GM20000 (cell line): ENCODE measurements at regions not wholly inside any gene's neighbourhood (a gene's known extent, or its start where the extent isn't known, plus 50 kb on each side); places are given as distances from the start of the nearest gene placed in this dataset.

Experiments
- DNase-seq: peaks from one replicate; pipeline ENCODE4 v3.0.0; 2012; ENCODE audit warnings: low spot score
- CTCF ChIP-seq: IDR thresholded peaks from 2 replicates; pipeline ENCODE4 v1.5.1; 2012; ENCODE audit warnings: mild to moderate bottlenecking, control low read depth; ENCODE audit errors: extremely low read depth, missing control alignments

- no peak for DNase-seq
- TF ChIP-seq CTCF = no peak
These were observed 145.6 kb downstream of the GDAP2 start for GRCh38 chr1:117783606-117784396.

- no peak for DNase-seq
- no peak for TF ChIP-seq CTCF
These were observed 141.4 kb downstream of the GDAP2 start for GRCh38 chr1:117788014-117788413.

- DNase-seq = no peak
- TF ChIP-seq CTCF = no peak
These were observed 136.0 kb downstream of the GDAP2 start for GRCh38 chr1:117793413-117793812.

DNA sequence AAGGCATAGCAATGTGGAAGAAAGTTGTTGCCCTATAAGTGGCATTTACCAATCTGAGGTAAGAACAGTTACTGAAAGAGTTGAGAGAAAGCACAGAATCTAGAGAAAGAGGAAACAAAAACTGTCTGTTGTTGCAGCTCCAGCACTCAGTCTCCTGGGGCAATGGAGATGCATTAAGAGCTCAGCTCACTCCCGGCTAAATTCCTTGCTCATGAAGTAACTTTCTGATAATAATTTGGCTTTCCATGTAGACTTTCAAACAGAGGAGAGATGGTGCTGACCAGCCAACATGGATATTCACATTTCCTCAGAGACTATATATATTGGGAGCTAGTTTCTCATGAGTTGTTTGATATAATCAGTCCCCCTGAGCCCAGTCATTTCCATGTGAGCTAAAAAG lies 135.3 kb downstream of the GDAP2 start:
- TF ChIP-seq CTCF = no peak
- DNase-seq = no peak

DNA sequence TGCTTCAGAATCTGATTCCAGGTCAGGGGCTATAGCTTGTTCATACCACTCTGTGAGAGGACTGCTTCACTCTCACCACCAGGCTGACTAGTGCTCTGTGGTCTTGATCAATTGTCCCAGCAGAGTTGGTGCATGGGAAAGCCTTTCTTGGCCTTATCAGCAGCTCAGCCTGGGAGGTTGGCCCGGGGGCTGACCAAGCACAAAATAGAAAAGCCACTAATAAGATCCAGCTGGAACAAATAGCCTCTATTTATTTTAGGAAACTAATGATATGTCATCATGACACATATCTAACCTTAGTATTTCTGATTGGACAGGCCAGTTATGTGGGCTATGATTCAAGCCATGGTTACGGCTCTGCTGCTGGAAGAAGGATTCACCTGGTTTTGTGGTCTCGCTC lies 134.2 kb downstream of the GDAP2 start:
- no peak for TF ChIP-seq CTCF
- DNase-seq = no peak

GRCh38 chr1:117795792-117796191 lies 133.6 kb downstream of the GDAP2 start:
- no peak for TF ChIP-seq CTCF
- no peak for DNase-seq

DNA sequence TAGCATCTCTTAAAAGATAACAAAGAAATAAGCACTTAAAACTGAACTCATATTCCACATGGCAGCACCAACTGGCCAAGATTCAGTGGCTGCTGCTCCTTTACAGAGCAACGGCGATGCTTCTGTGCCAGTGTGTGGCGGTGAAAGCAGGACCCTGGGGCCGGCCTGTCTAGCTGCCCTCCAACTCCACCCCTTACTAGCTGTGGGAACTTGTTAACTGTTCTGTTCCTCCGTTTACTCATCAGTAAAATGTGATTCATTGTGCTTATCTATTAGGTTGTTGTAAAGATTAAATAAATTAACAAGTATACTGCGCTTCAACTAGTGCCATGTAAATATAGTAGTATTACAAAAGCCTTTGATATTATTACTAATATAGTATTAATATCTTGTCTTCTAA lies 133.2 kb downstream of the GDAP2 start:
- TF ChIP-seq CTCF = no peak
- no peak for DNase-seq
